ENCODE measurements at regions not wholly inside any gene's neighbourhood (a gene's known extent, or its start where the extent isn't known, plus 50 kb on each side); places are given as distances from the start of the nearest gene placed in this dataset.
"Not testable (repeated sequence)": the region's sequence is repeated elsewhere in the genome, so short reads cannot be mapped to it uniquely, and the experiment has no call there.

DNA sequence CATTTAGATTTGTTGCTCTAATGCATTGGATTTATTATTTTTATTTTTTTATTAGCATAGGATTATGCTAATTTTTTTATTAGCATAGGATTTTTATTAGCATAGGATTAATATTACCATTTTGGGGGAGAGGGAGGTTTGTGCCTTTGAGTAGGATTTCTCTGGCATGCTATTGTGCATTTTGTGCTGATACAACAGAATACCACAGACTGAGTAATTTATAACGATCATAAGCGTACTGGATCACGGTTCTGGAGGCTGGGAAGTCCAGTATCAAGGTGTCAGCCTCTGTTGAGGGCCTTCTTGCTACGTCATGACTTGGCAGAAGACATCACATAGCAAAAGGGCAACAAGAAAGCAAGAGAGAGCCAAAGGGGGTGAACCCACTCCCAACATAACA lies 187.5 kb downstream of the XPNPEP1 start:
- Histone ChIP-seq H3K4me1 (ENCODE audit: control insufficient read depth in 1 of 2, insufficient read depth in 2 of 2, low read length in 2 of 2) (no peaks in the 10 kb centered on the region), H3K9me3 (ENCODE audit: control insufficient read depth in 1 of 2, low read length in 2 of 2) (no peaks in the 10 kb centered on the region), H3K9ac (ENCODE audit: low read depth in 1 of 2, low read length in 2 of 2) (no peak overlapping the region), H3K4me3 (ENCODE audit: low read depth in 1 of 2, low read length in 2 of 2) (no peak overlapping the region), H3K36me3 (ENCODE audit: control insufficient read depth in 1 of 2, insufficient read depth in 2 of 2, low read length in 2 of 2) (no peaks in the 10 kb centered on the region), H3K27ac (ENCODE audit: low read depth, low read length) (no peak overlapping the region), H3K27me3 (ENCODE audit: control insufficient read depth in 1 of 2, insufficient read depth in 2 of 2, low read length in 2 of 2) (no peaks in the 10 kb centered on the region)

GRCh38 chr10:109732254-109732965 lies 190.9 kb downstream of the XPNPEP1 start:
- no peaks in the 10 kb centered on the region for H3K9me3 ChIP-seq (ENCODE audit: control insufficient read depth in 1 of 2, low read length in 2 of 2)
- no peak overlapping the region for H3K4me3 ChIP-seq (ENCODE audit: low read depth in 1 of 2, low read length in 2 of 2)
- H3K9ac ChIP-seq (ENCODE audit: low read depth in 1 of 2, low read length in 2 of 2) = no peak overlapping the region
- H3K4me1 ChIP-seq (ENCODE audit: control insufficient read depth in 1 of 2, insufficient read depth in 2 of 2, low read length in 2 of 2) = no peaks in the 10 kb centered on the region
- H3K36me3 ChIP-seq (ENCODE audit: control insufficient read depth in 1 of 2, insufficient read depth in 2 of 2, low read length in 2 of 2) = no peaks in the 10 kb centered on the region
- no peaks in the 10 kb centered on the region for H3K27me3 ChIP-seq (ENCODE audit: control insufficient read depth in 1 of 2, insufficient read depth in 2 of 2, low read length in 2 of 2)
- H3K27ac ChIP-seq (ENCODE audit: low read depth, low read length) = no peak overlapping the region

- not testable (repeated sequence) for H3K27ac ChIP-seq (ENCODE audit: low read depth, low read length); H3K36me3 ChIP-seq (ENCODE audit: control insufficient read depth in 1 of 2, insufficient read depth in 2 of 2, low read length in 2 of 2); H3K4me3 ChIP-seq (ENCODE audit: low read depth in 1 of 2, low read length in 2 of 2)
These were observed 193.4 kb downstream of the XPNPEP1 start for GRCh38 chr10:109729895-109730294.

GRCh38 chr10:109727436-109727835 lies 195.9 kb downstream of the XPNPEP1 start:
- no peaks in the 10 kb centered on the region for H3K36me3 ChIP-seq (ENCODE audit: control insufficient read depth in 1 of 2, insufficient read depth in 2 of 2, low read length in 2 of 2)

More at GRCh38 chr10:109729895-109730294, 193.4 kb downstream of the XPNPEP1 start:
- H3K9me3 ChIP-seq (ENCODE audit: control insufficient read depth in 1 of 2, low read length in 2 of 2); H3K4me1 ChIP-seq (ENCODE audit: control insufficient read depth in 1 of 2, insufficient read depth in 2 of 2, low read length in 2 of 2); H3K9ac ChIP-seq (ENCODE audit: low read depth in 1 of 2, low read length in 2 of 2); H3K27me3 ChIP-seq (ENCODE audit: control insufficient read depth in 1 of 2, insufficient read depth in 2 of 2, low read length in 2 of 2): not testable (repeated sequence)

GRCh38 chr10:109726473-109726872 lies 196.8 kb downstream of the XPNPEP1 start:
- Histone ChIP-seq H3K27ac (ENCODE audit: low read depth, low read length) (no peak overlapping the region), H3K4me1 (ENCODE audit: control insufficient read depth in 1 of 2, insufficient read depth in 2 of 2, low read length in 2 of 2) (no peaks in the 10 kb centered on the region), H3K9me3 (ENCODE audit: control insufficient read depth in 1 of 2, low read length in 2 of 2) (no peaks in the 10 kb centered on the region), H3K27me3 (ENCODE audit: control insufficient read depth in 1 of 2, insufficient read depth in 2 of 2, low read length in 2 of 2) (no peaks in the 10 kb centered on the region), H3K9ac (ENCODE audit: low read depth in 1 of 2, low read length in 2 of 2) (no peak overlapping the region), H3K4me3 (ENCODE audit: low read depth in 1 of 2, low read length in 2 of 2) (no peak overlapping the region), H3K36me3 (ENCODE audit: control insufficient read depth in 1 of 2, insufficient read depth in 2 of 2, low read length in 2 of 2) (no peaks in the 10 kb centered on the region)

More at GRCh38 chr10:109727436-109727835, 195.9 kb downstream of the XPNPEP1 start:
- Histone ChIP-seq H3K4me1 (ENCODE audit: control insufficient read depth in 1 of 2, insufficient read depth in 2 of 2, low read length in 2 of 2) (no peaks in the 10 kb centered on the region), H3K4me3 (ENCODE audit: low read depth in 1 of 2, low read length in 2 of 2) (no peak overlapping the region), H3K27me3 (ENCODE audit: control insufficient read depth in 1 of 2, insufficient read depth in 2 of 2, low read length in 2 of 2) (no peaks in the 10 kb centered on the region), H3K27ac (ENCODE audit: low read depth, low read length) (no peak overlapping the region), H3K9me3 (ENCODE audit: control insufficient read depth in 1 of 2, low read length in 2 of 2) (no peaks in the 10 kb centered on the region), H3K9ac (ENCODE audit: low read depth in 1 of 2, low read length in 2 of 2) (no peak overlapping the region)

DNA sequence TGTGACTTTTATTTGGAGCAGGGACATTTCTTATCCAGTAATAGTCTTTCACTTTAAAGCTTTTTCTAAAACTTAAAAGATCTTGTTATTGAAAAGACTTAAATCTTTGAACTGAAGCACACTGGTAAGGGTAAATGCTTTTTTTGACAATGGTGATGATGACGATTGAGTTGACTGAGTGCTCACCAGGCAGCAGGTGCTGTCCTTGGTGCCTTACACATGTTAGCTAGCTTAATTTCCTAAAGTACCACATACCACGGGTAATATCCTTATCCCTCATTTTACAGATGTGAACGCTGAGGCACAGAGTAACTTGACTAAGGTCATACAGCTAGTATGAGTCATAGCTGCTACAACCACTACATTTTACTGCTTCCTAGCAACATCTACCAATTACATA lies 200.0 kb downstream of the XPNPEP1 start:
- no peaks in the 10 kb centered on the region for H3K27me3 ChIP-seq (ENCODE audit: control insufficient read depth in 1 of 2, insufficient read depth in 2 of 2, low read length in 2 of 2)
- no peaks in the 10 kb centered on the region for H3K36me3 ChIP-seq (ENCODE audit: control insufficient read depth in 1 of 2, insufficient read depth in 2 of 2, low read length in 2 of 2)
- no peaks in the 10 kb centered on the region for H3K4me1 ChIP-seq (ENCODE audit: control insufficient read depth in 1 of 2, insufficient read depth in 2 of 2, low read length in 2 of 2)
- H3K27ac ChIP-seq (ENCODE audit: low read depth, low read length) = no peak overlapping the region
- no peak overlapping the region for H3K4me3 ChIP-seq (ENCODE audit: low read depth in 1 of 2, low read length in 2 of 2)
- H3K9ac ChIP-seq (ENCODE audit: low read depth in 1 of 2, low read length in 2 of 2) = no peak overlapping the region
- H3K9me3 ChIP-seq (ENCODE audit: control insufficient read depth in 1 of 2, low read length in 2 of 2) = no peaks in the 10 kb centered on the region

DNA sequence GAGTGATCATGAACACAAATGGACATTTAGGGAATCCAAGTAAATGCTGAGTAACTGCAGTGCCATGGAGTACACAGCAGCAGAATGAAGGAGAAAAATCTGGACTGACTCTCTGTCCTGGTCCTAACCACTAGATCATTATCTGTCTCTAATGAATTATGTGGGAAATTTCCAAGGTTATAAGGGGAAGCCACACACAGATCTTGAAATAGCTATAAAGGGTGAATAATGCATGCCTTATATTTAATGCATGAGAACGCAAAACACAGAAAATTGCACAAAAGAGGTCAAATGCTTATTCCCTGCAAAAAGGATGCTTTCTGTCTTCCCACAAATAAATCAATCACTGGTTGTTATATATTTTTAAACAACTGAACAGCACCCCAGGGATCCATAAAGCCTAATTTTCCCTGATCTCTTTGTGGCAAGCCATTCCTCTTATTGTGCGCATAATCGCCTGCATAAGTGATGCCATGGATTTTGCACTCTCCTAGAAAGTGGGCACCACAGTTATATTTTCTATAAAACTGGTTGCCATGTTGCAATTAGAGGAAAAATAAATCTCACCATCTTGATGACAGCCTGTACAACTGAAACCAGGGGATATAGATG lies 201.8 kb downstream of the XPNPEP1 start:
- Histone ChIP-seq H3K9me3 (ENCODE audit: control insufficient read depth in 1 of 2, low read length in 2 of 2) (no peaks in the 10 kb centered on the region), H3K27ac (ENCODE audit: low read depth, low read length) (no peak overlapping the region), H3K27me3 (ENCODE audit: control insufficient read depth in 1 of 2, insufficient read depth in 2 of 2, low read length in 2 of 2) (no peaks in the 10 kb centered on the region), H3K4me1 (ENCODE audit: control insufficient read depth in 1 of 2, insufficient read depth in 2 of 2, low read length in 2 of 2) (no peaks in the 10 kb centered on the region), H3K36me3 (ENCODE audit: control insufficient read depth in 1 of 2, insufficient read depth in 2 of 2, low read length in 2 of 2) (no peaks in the 10 kb centered on the region), H3K9ac (ENCODE audit: low read depth in 1 of 2, low read length in 2 of 2) (no peak overlapping the region), H3K4me3 (ENCODE audit: low read depth in 1 of 2, low read length in 2 of 2) (no peak overlapping the region)

- no peak overlapping the region for H3K27ac ChIP-seq (ENCODE audit: low read depth, low read length)
- H3K4me1 ChIP-seq (ENCODE audit: control insufficient read depth in 1 of 2, insufficient read depth in 2 of 2, low read length in 2 of 2) = no peaks in the 10 kb centered on the region
- no peak overlapping the region for H3K4me3 ChIP-seq (ENCODE audit: low read depth in 1 of 2, low read length in 2 of 2)
- H3K9ac ChIP-seq (ENCODE audit: low read depth in 1 of 2, low read length in 2 of 2) = no peak overlapping the region
- peaks cover 0 to 11% of the 10 kb centered on the region in 2 donors for H3K9me3 ChIP-seq (ENCODE audit: control insufficient read depth in 1 of 2, low read length in 2 of 2)
- no peaks in the 10 kb centered on the region for H3K27me3 ChIP-seq (ENCODE audit: control insufficient read depth in 1 of 2, insufficient read depth in 2 of 2, low read length in 2 of 2)
- no peaks in the 10 kb centered on the region for H3K36me3 ChIP-seq (ENCODE audit: control insufficient read depth in 1 of 2, insufficient read depth in 2 of 2, low read length in 2 of 2)
These were observed 217.2 kb downstream of the XPNPEP1 start for GRCh38 chr10:109706026-109706560.

GRCh38 chr10:109701633-109702215 lies 221.6 kb downstream of the XPNPEP1 start:
- Histone ChIP-seq H3K4me3 (ENCODE audit: low read depth in 1 of 2, low read length in 2 of 2) (no peak overlapping the region), H3K27ac (ENCODE audit: low read depth, low read length) (no peak overlapping the region), H3K4me1 (ENCODE audit: control insufficient read depth in 1 of 2, insufficient read depth in 2 of 2, low read length in 2 of 2) (no peaks in the 10 kb centered on the region), H3K36me3 (ENCODE audit: control insufficient read depth in 1 of 2, insufficient read depth in 2 of 2, low read length in 2 of 2) (no peaks in the 10 kb centered on the region), H3K9ac (ENCODE audit: low read depth in 1 of 2, low read length in 2 of 2) (no peak overlapping the region), H3K9me3 (ENCODE audit: control insufficient read depth in 1 of 2, low read length in 2 of 2) (no peaks in the 10 kb centered on the region), H3K27me3 (ENCODE audit: control insufficient read depth in 1 of 2, insufficient read depth in 2 of 2, low read length in 2 of 2) (no peaks in the 10 kb centered on the region)

- Histone ChIP-seq H3K9ac (ENCODE audit: low read depth in 1 of 2, low read length in 2 of 2) (no peak overlapping the region), H3K27me3 (ENCODE audit: control insufficient read depth in 1 of 2, insufficient read depth in 2 of 2, low read length in 2 of 2) (no peaks in the 10 kb centered on the region)
These were observed 224.2 kb downstream of the XPNPEP1 start for GRCh38 chr10:109698882-109699664.

More at GRCh38 chr10:109698882-109699664, 224.2 kb downstream of the XPNPEP1 start:
- Histone ChIP-seq H3K4me3 (ENCODE audit: low read depth in 1 of 2, low read length in 2 of 2) (no peak overlapping the region), H3K27ac (ENCODE audit: low read depth, low read length) (no peak overlapping the region), H3K4me1 (ENCODE audit: control insufficient read depth in 1 of 2, insufficient read depth in 2 of 2, low read length in 2 of 2) (no peaks in the 10 kb centered on the region), H3K9me3 (ENCODE audit: control insufficient read depth in 1 of 2, low read length in 2 of 2) (no peaks in the 10 kb centered on the region), H3K36me3 (ENCODE audit: control insufficient read depth in 1 of 2, insufficient read depth in 2 of 2, low read length in 2 of 2) (no peaks in the 10 kb centered on the region)

Data from duodenal mucosa (tissue), 2 donors.